ENCODE measurements at regions not wholly inside any gene's neighbourhood (a gene's known extent, or its start where the extent isn't known, plus 50 kb on each side); places are given as distances from the start of the nearest gene placed in this dataset.
"Not testable (repeated sequence)": the region's sequence is repeated elsewhere in the genome, so short reads cannot be mapped to it uniquely, and the experiment has no call there.

DNA sequence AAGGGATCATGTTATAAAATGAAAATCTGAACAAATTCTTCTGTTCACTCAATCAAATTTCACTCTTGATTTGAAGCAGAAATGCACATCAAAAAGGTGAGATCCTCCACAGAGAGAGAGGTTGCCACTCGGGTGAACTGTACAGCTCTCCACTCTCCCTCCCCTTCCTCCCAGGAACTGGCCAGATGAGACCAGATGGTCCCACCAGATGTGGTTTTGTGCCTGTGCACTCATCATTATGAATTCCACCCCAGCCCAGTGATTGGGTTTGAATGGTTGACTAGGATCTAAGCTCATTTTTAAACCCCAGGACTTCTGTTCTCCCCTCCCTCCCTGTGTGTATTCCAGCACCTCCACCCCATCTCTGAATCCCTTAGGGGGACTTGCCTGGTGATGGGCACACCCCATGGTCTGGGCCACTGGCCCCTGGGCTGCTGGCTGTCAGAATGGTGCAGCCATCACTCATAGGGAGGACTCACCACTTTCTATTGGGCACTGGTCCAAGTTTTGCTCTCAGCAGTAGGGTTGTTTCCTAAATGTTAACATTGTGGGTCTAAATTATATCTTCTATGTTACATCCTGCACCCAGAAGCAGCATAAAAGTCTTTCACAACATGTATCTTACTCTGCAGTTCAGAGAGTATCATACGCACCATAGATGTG is 393.1 kb downstream of the TNS3 start:
- no peak for DNase-seq

DNA sequence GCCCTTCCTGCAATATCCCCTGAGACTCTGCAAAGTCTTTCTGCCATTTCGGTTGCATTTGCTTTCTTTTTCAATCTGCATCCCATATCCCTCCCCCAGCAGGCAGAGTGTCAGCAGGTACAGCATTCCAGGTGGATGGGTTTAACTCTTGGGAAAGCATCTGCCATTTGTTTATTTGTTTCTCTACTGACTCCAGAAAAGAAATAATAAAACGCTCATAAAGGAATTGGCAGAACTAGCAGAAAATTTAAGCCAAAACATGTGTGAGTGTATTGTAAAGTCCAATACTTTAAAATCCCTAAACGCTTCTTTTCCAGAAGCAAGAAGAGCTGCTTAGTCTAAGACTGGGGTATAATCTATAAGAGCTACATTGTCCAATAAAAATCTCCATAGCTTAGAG is 393.8 kb downstream of the TNS3 start:
- DNase-seq, result no peak

DNA sequence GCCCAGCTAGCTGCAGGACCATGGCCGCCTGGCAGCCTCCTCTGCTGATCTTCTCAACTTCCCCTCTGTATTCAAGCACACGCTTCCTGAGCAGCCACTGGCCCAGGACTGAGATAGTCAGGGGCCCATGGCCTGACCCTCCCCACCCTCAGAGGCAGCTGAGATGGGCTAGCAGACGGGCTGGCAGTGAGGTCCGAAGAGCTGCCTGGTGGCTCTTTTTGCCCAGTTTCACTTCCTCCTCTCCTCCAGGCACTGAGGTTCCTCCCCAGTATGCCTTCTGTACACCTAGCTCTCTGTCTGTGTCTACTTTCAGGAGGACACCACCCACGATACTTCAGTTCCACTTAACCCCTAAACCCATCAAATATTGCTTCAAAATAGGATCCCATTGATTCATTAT is 395.6 kb downstream of the TNS3 start:
- no peak for DNase-seq

DNA sequence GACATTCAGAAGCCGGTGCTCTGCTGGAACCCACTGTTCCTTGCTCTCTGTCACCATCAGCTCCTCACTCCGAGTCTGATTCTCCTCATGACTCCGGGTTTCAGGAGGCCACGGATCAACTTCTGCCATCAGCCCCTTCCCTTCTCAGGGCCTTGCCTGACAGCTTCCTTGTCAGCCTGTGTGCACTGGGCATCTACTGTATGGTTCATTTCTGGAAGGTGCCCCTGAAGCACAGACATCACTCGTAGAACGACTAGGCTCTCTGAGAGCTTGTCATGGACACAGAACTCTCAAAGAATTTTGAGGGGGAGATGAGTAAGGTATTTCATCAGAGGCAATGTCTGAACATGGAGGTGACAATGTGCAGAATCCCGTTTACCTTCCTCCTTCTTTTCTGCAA is 396.1 kb downstream of the TNS3 start:
- no peak for DNase-seq

DNA sequence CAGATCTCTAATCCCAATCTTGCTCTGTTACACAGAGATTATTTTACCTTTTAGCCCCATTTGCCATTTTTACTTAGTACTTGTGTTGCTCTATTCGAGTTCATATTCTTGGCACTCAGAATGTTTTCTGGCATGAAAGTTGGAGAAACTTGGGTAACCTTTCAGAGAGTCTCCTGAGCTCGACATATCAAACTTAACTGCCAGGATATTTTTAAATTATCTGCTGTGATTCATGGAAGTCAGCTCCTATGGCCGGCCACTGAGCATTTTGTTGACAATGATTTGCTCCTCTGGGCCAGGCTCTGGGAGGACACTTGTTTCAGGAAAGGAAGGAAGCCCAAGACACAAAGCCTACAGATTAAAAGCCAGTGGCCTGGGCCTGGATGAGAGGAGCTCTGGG is 396.7 kb downstream of the TNS3 start:
- DNase-seq, result no peak

DNA sequence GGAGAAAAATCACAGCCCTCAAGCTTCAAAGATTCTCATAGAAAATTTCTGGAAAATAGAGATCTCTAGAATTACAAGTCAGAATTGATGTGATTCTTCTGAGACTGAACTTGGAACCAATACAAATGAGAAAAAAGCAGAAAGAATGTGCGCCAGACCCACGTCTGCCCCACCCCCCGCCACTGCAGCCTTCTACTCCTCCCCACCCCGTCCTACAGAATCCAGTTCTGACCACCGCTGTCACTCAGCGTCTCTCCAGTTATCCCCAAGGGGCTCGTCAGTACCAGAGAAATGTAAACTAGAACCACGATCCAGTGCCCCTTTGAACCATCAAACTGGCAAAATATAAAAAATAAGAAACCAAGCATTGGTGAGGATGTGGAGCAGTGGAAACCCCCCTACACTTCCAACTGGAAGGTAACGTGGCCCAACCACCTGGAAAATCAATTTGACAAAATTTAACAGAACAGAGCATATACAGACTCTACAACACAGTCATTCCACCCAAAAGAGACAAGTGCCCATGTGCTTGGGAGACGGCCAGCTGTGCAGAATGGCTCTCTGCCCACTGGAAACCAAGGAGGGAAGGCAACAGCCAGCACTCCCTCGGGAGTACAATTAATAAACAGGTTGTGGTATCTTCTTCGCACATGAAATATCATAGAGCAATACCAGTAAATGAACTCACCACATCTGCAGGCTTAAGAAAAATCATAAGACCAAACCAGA is 397.9 kb downstream of the TNS3 start:
- DNase-seq, result no peak

DNA sequence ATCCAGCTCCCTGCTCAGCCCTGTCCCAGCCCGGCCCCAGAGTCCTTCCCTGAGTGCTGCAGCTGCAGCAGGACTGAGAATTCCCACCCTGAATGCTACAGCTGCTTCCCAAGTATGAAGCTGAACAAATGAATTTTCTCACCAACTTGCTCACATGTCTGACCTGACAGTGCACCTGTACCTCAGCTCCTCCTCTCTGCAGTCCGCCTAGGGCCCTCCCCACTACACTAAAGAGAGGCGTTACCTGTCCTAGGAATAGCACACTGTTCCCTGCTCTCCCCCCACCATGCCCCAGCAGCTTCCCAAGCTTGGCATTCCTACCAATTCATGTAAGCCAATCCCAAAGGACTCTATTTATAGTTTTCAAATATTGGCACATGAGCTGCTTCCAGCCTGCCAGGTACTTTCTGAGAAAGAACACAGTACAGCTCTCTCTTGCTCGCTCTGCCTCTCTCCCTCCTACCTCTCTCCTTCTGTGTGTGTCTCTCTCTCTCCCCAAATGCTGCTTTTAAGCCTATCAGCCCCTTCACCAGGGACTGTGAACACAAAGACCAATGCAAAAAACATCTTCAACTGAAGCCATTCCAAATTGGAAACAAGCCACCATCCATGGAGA is 400.1 kb downstream of the TNS3 start:
- DNase-seq, result no peak

DNA sequence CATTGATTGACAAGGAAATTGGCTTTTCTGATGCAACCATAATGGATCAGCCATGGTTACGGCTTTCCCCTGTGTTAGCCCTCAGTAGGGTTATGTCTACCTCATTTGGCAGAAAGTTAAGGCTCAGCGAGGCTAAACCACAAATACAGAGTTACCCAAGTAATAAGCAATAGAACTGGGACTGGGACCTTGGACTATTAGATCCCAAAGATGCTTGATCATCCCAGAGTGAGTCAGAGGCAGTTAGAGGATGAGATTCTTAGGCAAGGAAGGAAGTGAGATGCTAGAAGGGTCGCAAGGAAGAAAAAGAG is 401.4 kb downstream of the TNS3 start:
- no peak for DNase-seq

DNA sequence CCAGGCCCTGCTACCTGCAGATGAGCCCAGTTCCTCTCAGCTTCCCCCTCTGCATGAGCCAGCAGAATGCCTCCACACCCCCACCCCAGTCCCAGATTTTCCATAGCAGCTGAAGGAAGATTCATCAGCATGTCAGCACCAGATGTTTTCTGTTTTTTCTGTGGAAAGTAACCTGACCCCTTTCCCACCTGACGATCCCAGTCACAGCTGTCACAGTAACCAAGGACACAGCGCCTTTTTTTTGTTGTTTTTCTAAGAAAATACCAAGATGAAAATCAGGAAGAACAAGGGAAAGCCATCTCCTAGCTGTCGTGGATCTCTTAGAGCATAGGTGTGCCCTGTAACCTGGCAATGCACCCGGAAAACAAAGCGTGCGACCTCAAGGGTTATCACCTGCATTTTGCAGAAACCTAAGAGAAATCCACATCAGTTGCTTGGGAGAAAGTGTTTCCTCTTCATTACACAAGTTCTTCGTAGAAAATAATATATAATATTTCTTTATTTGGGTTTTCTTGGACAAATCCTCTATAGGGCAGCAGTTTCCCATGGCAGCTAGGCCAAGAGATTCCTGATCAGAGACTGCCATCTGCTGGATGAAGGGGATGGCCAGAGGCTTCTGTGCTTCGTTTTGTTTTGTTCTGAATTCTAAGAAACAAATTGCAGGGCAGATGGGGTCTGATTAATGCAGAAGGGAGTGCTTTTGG is 401.9 kb downstream of the TNS3 start:
- no peak for DNase-seq

DNA sequence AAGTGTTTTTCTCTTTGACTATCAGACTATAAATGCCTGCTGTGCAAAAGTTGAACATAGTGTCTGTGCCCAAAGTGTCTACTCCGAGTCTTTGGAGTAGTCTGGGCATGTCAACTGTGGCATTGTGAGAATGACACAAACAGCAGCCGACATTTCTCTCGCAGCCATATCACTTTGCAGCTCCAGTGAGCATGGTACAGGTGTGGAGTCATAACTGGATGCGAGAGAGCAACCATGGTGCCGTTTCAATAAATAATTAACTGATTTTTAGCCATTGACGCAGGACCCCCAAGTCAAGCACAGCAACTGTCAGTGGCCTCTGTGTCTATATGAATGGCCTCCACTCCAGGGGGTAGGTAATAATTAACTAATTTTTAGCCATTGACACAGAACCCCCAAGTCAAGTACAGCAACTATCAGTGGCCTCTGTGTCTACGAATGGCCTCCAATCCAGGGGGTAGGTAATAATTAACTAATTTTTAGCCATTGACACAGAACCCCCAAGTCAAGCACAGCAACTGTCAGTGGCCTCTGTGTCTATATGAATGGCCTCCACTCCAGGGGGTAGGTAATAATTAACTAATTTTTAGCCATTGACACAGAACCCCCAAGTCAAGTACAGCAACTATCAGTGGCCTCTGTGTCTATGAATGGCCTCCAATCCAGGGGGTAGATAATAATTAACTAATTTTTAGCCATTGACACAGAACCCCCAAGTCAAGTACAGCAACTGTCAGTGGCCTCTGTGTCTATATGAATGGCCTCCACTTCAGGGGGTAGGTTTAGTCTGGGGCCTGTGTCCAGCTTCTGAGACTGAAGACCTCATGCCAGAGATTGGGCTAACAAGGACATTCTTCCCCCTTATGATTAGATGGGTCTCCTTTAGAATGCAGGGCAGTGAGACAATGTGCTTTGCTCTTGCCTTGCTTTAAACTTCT is 409.0 kb downstream of the TNS3 start:
- not testable (repeated sequence) for DNase-seq

DNA sequence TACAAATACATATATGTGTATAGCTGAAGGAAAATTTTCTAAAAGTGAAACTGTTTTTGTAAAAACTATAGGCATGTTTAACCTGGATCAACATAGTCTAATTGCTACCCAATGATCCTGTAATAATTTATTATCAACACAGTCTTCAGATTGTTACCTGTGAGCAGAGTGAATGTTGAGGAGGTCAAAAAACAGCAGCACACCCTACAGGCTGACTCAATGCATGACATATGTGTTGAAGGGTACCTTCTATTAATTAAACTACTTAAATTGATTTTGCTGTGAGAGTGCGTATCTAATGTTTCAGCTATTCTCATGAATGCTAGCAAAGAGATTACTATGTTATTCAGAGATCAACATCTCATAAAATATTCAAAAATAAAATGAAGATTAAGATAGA is 411.4 kb downstream of the TNS3 start:
- no peak for DNase-seq

DNA sequence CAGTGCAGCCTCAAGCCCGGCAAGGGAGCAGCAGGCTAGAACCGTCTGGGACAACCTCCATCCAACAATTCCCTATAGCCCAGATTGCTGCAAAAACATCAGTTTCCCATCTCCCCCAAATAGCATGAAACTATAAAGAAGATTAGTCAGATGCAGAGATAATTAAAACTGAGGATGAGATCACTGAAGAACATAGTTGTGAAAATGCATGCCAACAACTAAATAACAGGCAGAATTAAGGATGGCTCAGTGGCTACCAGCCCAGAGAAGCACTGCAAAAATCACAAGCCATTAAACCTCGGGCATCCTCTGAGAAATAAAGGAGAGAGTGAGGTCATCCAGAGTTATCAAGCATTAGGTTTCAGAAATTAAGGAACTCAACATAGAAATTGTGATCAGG is 427.1 kb downstream of the TNS3 start:
- no peak for DNase-seq

DNA sequence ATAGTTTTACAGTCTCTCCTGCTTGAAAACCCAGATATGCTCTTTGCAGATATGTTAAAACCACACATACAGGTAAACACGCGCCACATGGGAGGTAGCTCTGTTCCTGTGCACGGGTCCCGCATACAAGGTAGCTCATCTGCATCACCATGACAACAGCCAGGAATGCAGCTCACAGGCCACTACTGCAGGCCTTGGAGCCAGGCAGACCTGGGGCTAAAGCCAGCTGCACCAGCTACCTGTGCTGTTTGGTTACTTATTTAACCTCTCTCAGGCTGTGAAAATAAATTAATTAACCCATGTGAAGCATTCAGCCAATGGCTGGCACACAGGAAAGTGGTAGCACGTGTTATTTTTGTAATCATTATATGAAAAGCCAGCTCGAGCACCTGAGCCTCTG is 428.3 kb downstream of the TNS3 start:
- DNase-seq, result no peak

DNA sequence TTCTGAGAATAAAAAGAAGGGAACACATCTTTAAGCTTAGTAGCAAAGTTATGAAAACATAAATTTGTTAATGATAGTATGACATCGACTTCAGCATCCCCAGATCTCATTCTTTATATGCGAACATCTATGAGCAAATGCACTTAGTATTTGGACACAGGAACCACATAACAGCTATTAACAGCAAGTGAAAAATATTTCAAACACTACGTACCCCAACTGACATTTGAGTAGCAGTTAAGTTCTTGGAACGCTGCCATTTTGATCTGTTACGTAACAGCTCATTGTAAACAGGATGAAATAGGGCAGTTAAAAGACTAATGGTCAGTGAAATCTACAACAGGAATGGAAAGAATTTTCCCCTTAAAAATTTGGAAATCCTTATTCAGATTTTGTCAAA is 428.9 kb downstream of the TNS3 start:
- no peak for DNase-seq

DNA sequence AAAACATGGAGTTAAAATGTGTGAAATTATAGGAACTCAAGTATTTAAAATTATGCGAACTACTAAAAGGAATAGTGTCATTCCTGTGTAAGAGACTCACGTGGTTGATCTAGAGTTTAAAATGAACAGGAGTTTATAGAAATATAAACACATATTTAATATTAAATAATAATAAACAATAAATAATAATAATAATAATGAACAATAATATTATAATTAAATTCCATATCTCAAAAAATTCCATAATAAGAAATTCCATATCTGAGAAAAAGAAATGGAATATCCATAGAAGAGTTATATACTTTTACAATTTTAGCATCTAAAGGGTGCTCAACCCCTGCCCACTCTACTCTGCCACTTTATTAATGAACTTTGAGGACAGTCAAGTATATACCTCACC is 429.6 kb downstream of the TNS3 start:
- no peak for DNase-seq

DNA sequence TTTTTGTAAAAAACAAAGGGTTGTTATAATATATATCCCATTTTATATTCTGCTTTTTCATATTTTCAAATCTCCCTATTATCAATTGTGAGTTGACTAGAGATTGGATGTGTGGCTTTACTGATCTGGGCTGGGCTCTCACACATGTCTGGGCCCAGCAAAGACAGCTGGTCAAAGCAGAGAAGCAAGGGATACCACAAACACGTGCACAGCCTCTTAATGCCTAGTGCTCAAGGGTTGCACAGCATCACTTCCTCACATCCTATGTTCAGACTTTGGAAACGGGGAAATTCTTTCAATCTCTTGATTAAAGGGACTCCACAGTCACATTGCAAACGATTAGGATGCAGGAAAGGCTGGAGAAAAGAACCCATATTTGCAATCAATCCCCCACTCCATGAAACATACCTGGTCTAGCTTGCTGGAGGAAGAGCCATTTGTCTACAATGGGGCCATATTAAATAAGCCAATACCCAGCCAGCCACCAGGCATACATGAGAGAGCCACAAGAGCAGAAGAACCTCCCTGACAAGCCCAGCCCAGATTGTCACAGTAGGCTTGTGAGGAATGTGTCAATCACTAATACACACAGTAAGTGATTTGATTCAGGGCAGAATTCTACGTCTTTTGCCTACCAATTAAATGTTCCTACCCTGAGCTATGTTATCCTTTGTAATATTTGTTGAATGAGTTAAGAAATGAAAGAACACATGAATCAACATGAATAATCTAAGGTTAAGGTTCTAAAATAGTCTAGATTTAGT is 431.2 kb downstream of the TNS3 start:
- no peak for DNase-seq

DNA sequence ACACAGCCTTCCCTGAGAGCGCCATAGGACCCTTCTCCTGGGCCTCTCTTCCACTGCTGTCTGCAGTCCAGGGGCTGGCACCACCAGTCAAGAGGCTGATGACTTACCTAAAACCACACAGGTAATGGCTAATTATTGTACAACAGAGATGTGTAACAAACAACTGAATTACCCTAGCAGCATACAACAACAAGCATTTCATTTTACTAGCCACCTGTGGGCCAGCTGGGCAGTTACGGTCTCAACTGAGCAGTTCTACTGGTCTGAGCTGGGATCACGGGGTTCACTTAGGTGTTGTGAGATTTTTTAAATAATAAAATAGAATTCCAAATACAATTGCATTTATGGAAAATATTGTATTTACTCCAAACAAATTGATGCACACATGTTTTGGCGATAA is 431.9 kb downstream of the TNS3 start:
- no peak for DNase-seq

DNA sequence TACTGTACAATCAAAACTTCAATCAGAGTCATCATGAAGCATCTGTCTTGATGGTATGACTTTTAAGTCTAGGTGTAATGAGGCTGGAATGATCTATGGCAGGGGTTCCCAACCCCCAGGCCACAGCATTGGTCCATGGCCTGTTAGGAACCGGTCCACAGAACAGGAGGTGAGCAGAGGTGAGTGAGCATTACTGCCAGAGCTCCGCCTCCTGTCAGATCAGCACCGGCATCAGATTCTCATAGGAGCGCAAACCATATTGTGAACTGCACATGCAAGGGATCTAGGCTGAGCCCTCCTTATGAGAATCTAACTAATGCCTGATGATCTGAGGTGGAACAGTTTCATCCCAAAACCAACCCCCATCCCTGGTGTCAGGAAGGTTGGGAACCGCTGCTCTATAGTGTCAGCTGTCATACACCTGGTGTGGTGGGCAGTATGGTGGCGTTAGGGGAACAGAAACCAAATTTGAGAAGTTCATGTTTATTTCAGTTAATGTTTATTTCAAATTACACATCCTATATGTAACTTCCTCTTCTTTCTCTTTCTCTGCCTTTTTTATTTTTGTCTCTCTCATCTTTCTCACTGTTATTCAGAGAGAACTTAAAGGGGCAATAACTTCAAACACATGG is 432.6 kb downstream of the TNS3 start:
- DNase-seq, result no peak

DNA sequence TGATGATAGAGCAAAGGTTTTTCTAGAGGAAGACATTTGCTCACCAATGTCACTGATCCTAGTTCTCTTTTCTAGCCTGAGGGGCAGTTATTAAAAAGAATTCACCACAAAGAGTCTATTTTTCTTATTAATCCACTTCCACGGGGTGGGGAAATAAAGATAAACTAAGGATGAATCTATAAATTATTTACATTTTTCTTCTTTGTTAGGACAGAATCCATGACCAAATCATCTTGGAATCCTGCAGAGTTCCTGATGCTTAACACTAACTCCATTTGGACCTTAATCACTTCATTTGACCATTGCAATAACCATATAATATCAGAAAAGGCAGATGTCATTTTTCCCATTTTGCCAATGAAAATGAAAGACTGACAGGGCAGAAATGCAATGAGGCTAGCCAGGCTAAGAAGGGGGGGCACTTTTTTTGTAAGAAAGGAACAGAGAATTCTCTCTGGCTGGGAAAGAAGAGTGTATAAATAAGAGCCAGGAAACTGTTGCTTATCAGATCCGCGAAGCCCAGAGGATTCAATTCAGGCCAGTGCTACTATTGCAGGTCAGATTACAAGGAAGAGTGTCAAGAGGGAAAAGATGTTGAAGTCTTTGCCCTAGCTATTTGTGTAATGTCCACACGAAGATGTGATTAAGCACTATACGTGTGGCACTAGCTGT is 433.2 kb downstream of the TNS3 start:
- no peak for DNase-seq

DNA sequence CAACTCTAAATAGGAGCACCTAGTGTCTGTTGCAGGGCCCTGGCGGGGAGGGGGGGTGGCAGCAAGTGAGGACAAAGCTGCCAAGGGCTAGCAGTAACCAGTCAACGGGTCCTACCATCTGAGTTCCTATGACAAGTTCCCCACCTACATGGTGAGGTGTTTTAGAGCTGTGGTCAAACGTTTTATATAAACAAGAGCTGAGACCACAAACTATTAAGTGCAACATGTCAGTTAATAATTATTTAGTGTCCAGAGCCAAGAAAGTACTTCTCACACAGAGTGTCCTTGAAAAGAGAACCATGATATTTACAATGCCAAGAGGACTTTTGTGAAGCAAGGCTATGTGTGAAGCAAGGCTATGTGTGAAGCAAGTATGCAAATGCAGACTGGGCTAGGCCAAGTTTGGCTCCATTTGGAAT is 434.7 kb downstream of the TNS3 start:
- DNase-seq, result no peak

DNA sequence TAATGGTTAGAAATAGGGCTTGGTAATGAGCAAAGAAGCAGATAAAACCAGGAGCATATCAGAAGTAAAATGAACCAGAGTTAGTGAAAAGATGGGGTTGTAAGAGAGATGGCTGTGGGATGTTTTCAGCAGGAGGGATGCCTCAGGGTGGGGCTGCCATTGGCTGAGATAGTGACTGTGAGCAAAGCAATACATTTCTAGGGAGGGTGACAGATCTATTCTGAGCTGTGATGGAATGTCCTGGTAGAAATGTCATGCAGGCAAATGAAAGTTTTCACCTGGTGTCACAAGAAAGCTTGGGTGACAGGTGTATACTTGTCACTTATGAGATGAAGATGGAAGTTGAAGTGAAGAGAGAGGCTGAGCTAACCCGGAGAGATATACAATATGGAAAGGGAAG is 435.9 kb downstream of the TNS3 start:
- no peak for DNase-seq

All from DMS79 (cell line).